ENCODE measurements at regions not wholly inside any gene's neighbourhood (a gene's known extent, or its start where the extent isn't known, plus 50 kb on each side); places are given as distances from the start of the nearest gene placed in this dataset.

- WGBS (ENCODE audit: extremely low coverage, insufficient read length, low lambda C conversion rate): no CpG with 5 or more reads among the region's 5 CpGs
- H3K23ac ChIP-seq (ENCODE audit: insufficient read length, low read depth, low read length): no peak overlapping the region
Measured at GRCh38 chr18:21963336-21963735, 206.1 kb upstream of the GATA6 start.

More at GRCh38 chr18:21963336-21963735, 206.1 kb upstream of the GATA6 start:
- H3K27ac Mint-ChIP-seq: no peak overlapping the region
- H3K27me3 Mint-ChIP-seq (ENCODE audit: low read depth): peaks cover 44% of the 10 kb centered on the region
- Histone ChIP-seq H2BK15ac (ENCODE audit: low read depth, low read length) (no peak overlapping the region), H2AK5ac (ENCODE audit: insufficient read length, low read length) (no peak overlapping the region), H3K4me1 (ENCODE audit: insufficient read depth, low read length) (no peaks in the 10 kb centered on the region), H3K9ac (ENCODE audit: extremely low read depth, insufficient read length, low read length) (no peak overlapping the region), H3K27ac (ENCODE audit: insufficient read length, low read depth, low read length) (no peak overlapping the region), H4K20me1 (ENCODE audit: control insufficient read depth, insufficient read depth, insufficient read length) (no peaks in the 10 kb centered on the region), H4K5ac (ENCODE audit: insufficient read length, low read depth, low read length) (no peak overlapping the region), H3K4me2 (ENCODE audit: insufficient read depth, insufficient read length, low read length) (no peak overlapping the region), H3K4ac (ENCODE audit: low read depth, low read length) (no peak overlapping the region), H3K14ac (ENCODE audit: insufficient read depth, low read length) (no peak overlapping the region), H4K8ac (replicated peaks; ENCODE audit: insufficient read length, low read depth, low read length) (no peak overlapping the region), H3K23me2 (ENCODE audit: insufficient read length, low read depth, low read length, poor library complexity, severe bottlenecking) (no peaks in the 10 kb centered on the region), H2BK20ac (ENCODE audit: low read depth, low read length, poor library complexity, severe bottlenecking) (no peak overlapping the region), H3K9me3 (ENCODE audit: control insufficient read depth, low read depth, low read length) (no peaks in the 10 kb centered on the region), H3K18ac (ENCODE audit: insufficient read length, low read depth, low read length) (no peak overlapping the region), H2AFZ (ENCODE audit: low read length) (no peak overlapping the region), H4K91ac (ENCODE audit: insufficient read length, low read depth, low read length) (no peak overlapping the region), H3K27me3 (ENCODE audit: insufficient read depth, low read length) (no peaks in the 10 kb centered on the region), H2BK12ac (ENCODE audit: insufficient read length, low read depth, low read length) (no peak overlapping the region), H3K79me2 (ENCODE audit: insufficient read depth, low read length) (no peaks in the 10 kb centered on the region), H2BK5ac (ENCODE audit: insufficient read length, low read length) (no peak overlapping the region), H3K79me1 (ENCODE audit: insufficient read depth, low read depth, low read length, poor library complexity, severe bottlenecking) (no peaks in the 10 kb centered on the region), H2BK120ac (ENCODE audit: low read depth, low read length, poor library complexity, severe bottlenecking) (no peak overlapping the region), H3T11ph (ENCODE audit: low read length) (no peak overlapping the region), H3K56ac (ENCODE audit: insufficient read length, low read depth, low read length) (no peak overlapping the region)
- H3K36me3 Mint-ChIP-seq (ENCODE audit: insufficient read depth in 1 of 3, low read depth in 3 of 3): no peaks in the 10 kb centered on the region
- no peaks in the 10 kb centered on the region for H3K4me1 Mint-ChIP-seq
- H3K4me3 Mint-ChIP-seq: no peak overlapping the region
- DNase-seq: no peak
- TF ChIP-seq CTCF (conservative IDR thresholded peaks at IDR 0.05): no peak
- H3K9me3 Mint-ChIP-seq: no peaks in the 10 kb centered on the region

Measured in H9 (cell line).